ENCODE measurements at regions not wholly inside any gene's neighbourhood (a gene's known extent, or its start where the extent isn't known, plus 50 kb on each side); places are given as distances from the start of the nearest gene placed in this dataset.

- DNase-seq = no peak
These were observed 390.1 kb upstream of the TRIB2 start for GRCh38 chr2:12326449-12327190.

GRCh38 chr2:12330916-12331315 lies 385.8 kb upstream of the TRIB2 start:
- DNase-seq = no peak

- no peak for DNase-seq
These were observed 385.0 kb upstream of the TRIB2 start for GRCh38 chr2:12331698-12332097.

GRCh38 chr2:12333293-12333692 lies 383.4 kb upstream of the TRIB2 start:
- no peak for DNase-seq

GRCh38 chr2:12334412-12334966 lies 382.2 kb upstream of the TRIB2 start:
- peak; percentile 10 for DNase-seq

GRCh38 chr2:12335131-12335530 lies 381.6 kb upstream of the TRIB2 start:
- no peak for DNase-seq

- DNase-seq = no peak
These were observed 380.7 kb upstream of the TRIB2 start for GRCh38 chr2:12335995-12336394.

DNA sequence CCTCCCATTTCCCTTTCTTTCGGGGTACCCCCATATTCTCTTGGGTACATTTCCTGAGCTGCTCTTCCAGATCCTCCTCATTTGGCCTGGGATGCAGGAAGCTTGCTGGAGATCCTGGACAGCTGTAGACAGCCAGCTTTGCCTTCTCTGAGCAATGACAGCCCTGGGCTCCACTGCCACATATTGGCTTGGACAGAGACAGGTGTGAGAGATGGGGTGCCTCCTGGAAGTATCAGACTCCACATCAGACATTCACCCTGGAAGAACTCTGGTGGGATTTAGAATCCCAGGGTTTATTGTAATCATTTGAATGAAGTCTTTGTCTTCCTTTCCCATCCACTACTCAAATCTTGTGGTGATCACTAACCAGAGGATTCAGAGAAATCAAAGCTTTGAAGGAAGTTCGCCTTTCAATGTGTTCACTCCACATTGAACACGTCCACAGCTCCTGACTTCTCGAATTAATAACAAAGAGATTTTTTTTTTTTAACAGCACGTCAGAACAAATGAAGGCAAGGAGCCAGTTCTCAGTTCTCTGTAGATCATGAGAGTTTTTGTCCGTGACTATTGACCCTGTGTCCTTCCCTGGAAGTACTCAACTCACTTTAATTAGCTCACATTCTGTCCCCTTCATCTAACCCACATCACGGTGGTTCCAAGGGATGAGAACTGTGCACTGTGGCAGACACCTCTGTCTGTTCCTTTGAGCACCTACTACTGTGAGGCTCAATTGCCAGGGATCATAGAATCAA lies 377.6 kb upstream of the TRIB2 start:
- DNase-seq = no peak

DNA sequence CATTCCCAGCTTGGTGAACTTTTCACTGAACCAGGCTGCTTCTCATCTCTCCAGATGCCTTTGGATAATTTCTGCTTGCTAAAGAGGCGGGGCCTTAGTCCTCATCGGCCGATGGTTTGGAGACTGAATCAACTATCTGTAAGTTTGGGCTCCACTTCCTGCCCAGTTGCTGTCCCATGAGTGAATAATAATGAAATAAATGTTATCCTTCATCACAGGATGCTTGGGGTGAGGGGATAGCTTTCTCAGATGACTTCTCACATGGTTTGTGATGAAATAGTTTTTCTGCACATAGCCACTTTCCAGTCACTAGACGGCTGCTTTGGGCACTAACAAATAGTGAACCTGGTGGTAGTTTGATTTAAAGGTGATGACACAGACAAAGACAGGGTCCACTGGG lies 376.6 kb upstream of the TRIB2 start:
- no peak for DNase-seq

GRCh38 chr2:12341215-12341614 lies 375.5 kb upstream of the TRIB2 start:
- no peak for DNase-seq

DNA sequence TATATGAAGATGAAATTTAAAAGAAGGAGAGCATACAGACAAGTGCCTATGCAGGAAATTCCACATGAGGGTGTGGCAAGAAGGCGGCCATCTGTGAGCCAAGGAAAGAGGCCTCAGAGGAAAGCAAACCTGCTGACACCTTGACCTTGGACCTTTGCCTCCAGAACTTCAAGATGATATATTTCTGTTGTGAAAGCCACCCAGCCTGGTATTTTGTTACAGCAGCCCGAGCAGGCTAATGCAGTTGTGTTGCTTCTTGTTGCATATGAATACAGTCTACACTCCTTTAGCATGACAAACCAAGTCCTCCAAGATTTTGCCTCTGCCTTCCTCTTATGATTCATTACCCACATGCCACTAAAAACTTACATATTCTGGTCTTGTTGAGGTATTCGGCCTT lies 374.8 kb upstream of the TRIB2 start:
- no peak for DNase-seq

DNA sequence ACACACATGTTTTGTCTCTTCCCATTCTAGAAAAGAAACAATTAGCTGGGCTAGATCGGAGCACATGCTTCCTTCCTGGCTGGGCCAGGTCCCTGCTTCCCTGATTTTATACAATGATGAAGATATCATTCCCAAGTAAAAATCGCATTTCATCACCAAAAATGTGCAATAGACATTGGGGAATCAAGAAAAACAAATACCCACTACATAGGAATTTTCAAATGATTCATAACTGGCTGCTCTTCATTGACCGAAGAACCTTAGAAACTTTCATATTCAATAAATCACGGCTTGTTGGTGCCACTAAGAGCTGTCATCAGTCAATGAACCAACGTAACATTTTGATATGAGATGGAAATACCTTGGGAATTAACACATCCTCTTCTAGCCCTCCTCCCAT lies 373.6 kb upstream of the TRIB2 start:
- DNase-seq = no peak

DNA sequence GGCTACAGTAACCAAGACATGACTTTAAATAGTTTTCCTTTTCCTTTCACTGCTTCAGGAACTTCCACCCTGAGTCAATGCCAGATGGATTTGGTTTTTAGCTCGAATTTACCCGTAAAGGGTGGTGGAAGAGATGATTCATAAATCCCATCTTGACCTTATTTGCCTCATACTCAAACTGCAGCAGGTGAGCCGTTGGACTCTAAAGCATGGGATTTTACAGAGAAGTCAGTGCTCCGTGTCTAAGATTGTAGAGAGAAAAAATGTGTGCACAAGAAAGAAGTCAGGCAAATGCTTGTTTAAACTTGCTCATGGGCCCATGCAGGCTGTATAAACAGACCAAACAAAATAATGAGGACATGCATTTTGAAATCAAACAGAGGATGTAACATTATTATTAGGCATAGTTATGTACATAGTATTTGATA lies 369.7 kb upstream of the TRIB2 start:
- DNase-seq = no peak

DNA sequence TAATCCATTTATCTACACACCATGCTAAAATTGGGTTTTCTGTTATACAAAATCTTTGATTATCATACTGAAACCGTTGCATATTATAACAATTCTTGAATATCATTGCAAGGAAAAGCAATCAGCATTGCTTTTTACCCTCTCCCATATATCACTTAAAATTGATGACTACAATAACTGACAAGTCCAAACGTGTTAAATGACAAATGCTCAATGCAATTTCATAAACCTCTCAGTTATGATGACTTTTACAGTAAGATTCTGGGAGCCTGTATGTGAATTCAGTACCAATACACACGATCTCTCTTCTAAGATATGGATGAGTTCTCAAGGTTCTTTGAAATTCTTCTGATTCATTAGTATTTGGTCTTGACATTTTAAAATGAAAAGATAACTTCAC lies 368.5 kb upstream of the TRIB2 start:
- no peak for DNase-seq

DNA sequence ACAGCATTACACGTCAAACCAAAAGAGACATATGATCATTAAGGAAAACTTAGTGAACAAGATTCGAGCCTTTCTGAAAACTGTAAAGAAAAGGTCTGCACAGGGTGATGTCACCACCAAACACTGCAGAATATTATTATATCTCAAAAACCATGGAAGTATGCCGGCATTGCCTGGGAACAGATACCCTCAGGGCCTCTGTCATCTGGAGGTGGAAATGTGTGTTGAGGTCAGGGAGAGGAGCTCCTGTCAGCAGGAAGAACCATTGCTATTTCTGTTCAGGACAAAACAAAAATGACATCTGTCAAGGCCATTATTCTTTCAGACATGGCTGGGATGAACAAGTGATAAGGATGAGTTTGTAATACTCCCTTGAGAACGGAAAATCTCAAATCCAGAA lies 365.9 kb upstream of the TRIB2 start:
- DNase-seq = no peak

DNA sequence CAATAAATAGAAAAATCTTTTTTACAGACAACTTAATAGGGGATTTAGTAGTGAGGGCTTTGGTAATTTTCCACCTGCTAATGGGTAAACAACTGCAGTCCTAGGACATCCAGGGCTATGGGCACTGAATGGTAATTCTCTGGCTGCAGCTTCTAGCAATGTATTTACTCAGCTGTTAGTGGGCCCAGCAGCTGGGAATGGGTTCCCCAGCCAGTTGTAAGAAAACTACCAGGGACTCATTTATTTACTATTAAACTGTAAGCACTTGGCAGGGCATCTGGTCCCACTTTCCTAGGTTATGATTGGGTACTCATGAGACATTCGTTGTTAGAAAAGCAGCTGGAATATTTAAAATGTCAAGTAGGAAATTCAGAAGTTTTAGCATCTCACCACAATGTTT lies 363.8 kb upstream of the TRIB2 start:
- peak; percentile 92 for DNase-seq

DNA sequence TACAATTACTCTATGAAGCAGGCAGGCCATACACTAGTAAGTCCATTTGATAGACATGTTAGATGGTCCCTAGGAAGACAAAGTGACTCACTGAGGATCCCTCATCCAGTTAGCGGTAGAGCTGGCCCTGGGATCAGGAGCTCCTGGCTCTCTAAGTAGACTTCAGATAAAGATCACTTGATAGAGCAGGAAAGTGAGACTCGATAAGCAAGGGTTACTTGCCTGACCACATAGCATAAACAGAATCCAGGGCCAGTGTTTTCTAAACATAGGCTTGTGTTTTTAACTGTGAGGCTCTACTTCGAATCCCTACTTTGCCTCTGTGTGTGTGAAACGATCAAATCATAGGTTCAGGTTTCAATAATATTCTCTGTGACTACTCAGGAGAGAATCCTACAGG lies 355.2 kb upstream of the TRIB2 start:
- no peak for DNase-seq

- no peak for DNase-seq
These were observed 353.6 kb upstream of the TRIB2 start for GRCh38 chr2:12363138-12363537.

DNA sequence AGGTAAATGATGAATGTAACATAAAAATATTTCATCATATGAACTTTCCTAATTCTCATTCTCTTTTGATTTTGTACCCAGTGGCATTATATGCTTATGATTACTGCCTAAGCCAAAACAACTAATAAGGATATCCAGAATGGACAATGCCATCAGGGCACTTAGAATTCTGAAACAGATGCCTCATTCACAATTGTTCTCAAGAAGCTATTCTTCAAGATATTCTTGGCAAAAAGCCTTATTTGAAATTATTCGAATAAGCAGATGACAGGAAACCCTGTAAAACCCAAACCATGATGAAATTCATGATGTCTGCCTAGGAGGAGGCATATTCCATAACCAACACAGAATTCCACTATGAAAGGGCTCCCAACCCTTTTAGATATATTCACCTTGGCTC lies 353.2 kb upstream of the TRIB2 start:
- no peak for DNase-seq

GRCh38 chr2:12369566-12369965 lies 347.2 kb upstream of the TRIB2 start:
- DNase-seq = no peak

DNA sequence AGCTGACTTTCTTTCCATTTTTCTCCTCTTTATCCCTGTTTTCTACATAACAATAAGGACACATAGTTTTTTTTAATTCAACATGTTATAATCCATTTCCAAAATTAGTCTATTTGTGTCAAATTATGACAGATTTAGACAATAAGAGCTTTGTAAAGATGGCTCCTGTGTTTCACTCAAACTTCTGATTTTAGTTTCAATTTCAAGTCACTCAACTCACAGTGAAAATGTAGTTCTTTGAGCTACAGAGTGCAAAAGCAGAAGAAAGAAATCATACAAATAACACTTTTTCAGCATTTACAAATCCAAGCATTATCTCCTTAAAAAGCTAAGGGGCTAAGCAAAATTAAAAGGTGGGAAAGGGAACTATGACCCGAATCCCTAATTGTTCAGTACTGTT lies 340.7 kb upstream of the TRIB2 start:
- no peak for DNase-seq

- DNase-seq = no peak
These were observed 337.6 kb upstream of the TRIB2 start for GRCh38 chr2:12379143-12379542.

- DNase-seq = no peak
These were observed 335.0 kb upstream of the TRIB2 start for GRCh38 chr2:12381543-12382325.

- no peak for DNase-seq
These were observed 334.4 kb upstream of the TRIB2 start for GRCh38 chr2:12382366-12382765.
